Smooth muscle cell (in vitro differentiated cells): ENCODE measurements at regions not wholly inside any gene's neighbourhood (a gene's known extent, or its start where the extent isn't known, plus 50 kb on each side); places are given as distances from the start of the nearest gene placed in this dataset.

Source experiments
- DNase-seq: peaks from one replicate; lab custom pipeline; 2025; ENCODE audit not compliant: unreplicated experiment; lab: John Stamatoyannopoulos, UW
- H2AFZ ChIP-seq: fragments of 200-600 bp; sonication (generic); 2 replicates; pipeline ENCODE4 v1.6.0; 2016; ENCODE audit warnings: antibody characterized with exemption, low read depth, mild to moderate bottlenecking
- H3F3A ChIP-seq: fragments of 200-600 bp; sonication (generic); 2 replicates; pipeline ENCODE4 v1.6.0; 2017; ENCODE audit warnings: antibody characterized with exemption, low read depth
- H3K27ac ChIP-seq: fragments of 200-600 bp; sonication (generic); 2 replicates; pipeline ENCODE4 v1.5.1; 2016; ENCODE audit warnings: low read depth, mild to moderate bottlenecking
- H3K27me3 ChIP-seq: fragments of 200-600 bp; sonication (generic); 2 replicates; pipeline ENCODE4 v1.6.1; 2016; ENCODE audit warnings: low read depth, mild to moderate bottlenecking
- H3K36me3 ChIP-seq: fragments of 200-600 bp; sonication (generic); 2 replicates; pipeline ENCODE4 v1.5.1; 2016; ENCODE audit warnings: low read depth
- H3K4me1 ChIP-seq: fragments of 200-600 bp; sonication (generic); 2 replicates; pipeline ENCODE4 v1.5.1; 2016; ENCODE audit warnings: low read depth
- H3K4me2 ChIP-seq: fragments of 200-600 bp; sonication (generic); 2 replicates; pipeline ENCODE4 v1.6.0; 2016; ENCODE audit warnings: mild to moderate bottlenecking
- H3K4me3 ChIP-seq: fragments of 200-600 bp; sonication (generic); 2 replicates; pipeline ENCODE4 v1.5.1; 2016; ENCODE audit warnings: mild to moderate bottlenecking
- H3K79me2 ChIP-seq: fragments of 200-600 bp; sonication (generic); 2 replicates; pipeline ENCODE4 v1.6.0; 2016; ENCODE audit warnings: low read depth, mild to moderate bottlenecking
- H3K9ac ChIP-seq: fragments of 200-600 bp; sonication (generic); 2 replicates; pipeline ENCODE4 v1.6.0; 2016; ENCODE audit warnings: low read depth
- H3K9me3 ChIP-seq: fragments of 200-600 bp; sonication (generic); replicated peaks from 2 replicates; pipeline ENCODE4 v1.5.1; 2016; ENCODE audit warnings: low read depth
- H4K20me1 ChIP-seq: fragments of 200-600 bp; sonication (generic); 2 replicates; pipeline ENCODE4 v1.6.0; 2016; ENCODE audit warnings: low read depth
- WGBS: methylation state at CpG from one replicate; pipeline ENCODE4 v1.1.7; 2016; ENCODE audit warnings: low lambda C conversion rate; 5-methylcytosine and 5-hydroxymethylcytosine counted together
- TF ChIP-seq, protein P1 (sequence below): fragments of 200-600 bp; sonication (generic); IDR thresholded peaks from 2 replicates; pipeline ENCODE4 v1.5.1; 2017; ENCODE audit warnings: borderline replicate concordance, mild to moderate bottlenecking, antibody characterized with exemption; ENCODE audit not compliant: insufficient read depth, poor library complexity, severe bottlenecking

DNA sequence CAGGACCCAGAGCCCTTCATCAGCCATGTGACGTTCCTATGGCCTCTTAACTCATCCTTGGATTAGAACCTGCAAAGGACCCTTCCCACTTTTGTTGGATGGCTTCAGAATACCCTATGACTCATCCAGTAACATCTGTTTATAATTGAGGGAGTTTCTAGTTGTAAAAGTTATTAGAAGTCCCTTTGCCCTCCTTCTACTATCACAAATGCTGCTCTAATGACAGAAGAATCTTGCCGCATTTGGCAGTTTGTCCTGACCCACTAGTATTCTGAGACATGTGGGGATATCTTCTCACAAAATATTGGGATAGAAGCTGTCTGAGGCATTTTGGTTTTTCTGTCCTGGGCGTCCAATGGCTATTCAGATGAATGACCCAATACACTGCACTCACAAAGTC, 251.8 kb upstream of the TMEM72 start:
- H3K4me2 ChIP-seq = no peak overlapping the region
- H2AFZ ChIP-seq = no peak overlapping the region
- H3K9ac ChIP-seq = no peak overlapping the region
- WGBS = 69% methylated on average over 3 of the region's 3 CpGs
- TF ChIP-seq, protein P1, sequence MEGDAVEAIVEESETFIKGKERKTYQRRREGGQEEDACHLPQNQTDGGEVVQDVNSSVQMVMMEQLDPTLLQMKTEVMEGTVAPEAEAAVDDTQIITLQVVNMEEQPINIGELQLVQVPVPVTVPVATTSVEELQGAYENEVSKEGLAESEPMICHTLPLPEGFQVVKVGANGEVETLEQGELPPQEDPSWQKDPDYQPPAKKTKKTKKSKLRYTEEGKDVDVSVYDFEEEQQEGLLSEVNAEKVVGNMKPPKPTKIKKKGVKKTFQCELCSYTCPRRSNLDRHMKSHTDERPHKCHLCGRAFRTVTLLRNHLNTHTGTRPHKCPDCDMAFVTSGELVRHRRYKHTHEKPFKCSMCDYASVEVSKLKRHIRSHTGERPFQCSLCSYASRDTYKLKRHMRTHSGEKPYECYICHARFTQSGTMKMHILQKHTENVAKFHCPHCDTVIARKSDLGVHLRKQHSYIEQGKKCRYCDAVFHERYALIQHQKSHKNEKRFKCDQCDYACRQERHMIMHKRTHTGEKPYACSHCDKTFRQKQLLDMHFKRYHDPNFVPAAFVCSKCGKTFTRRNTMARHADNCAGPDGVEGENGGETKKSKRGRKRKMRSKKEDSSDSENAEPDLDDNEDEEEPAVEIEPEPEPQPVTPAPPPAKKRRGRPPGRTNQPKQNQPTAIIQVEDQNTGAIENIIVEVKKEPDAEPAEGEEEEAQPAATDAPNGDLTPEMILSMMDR = no peak
- H3K27ac ChIP-seq = no peak overlapping the region
- no peaks in the 10 kb centered on the region for H3K9me3 ChIP-seq
- no peaks in the 10 kb centered on the region for H3K36me3 ChIP-seq
- peaks cover 8% of the 10 kb centered on the region for H3K27me3 ChIP-seq
- no peak for DNase-seq
- H3F3A ChIP-seq = no peaks in the 10 kb centered on the region
- no peaks in the 10 kb centered on the region for H3K4me1 ChIP-seq
- H4K20me1 ChIP-seq = no peaks in the 10 kb centered on the region
- H3K4me3 ChIP-seq = no peak overlapping the region
- H3K79me2 ChIP-seq = no peaks in the 10 kb centered on the region

DNA sequence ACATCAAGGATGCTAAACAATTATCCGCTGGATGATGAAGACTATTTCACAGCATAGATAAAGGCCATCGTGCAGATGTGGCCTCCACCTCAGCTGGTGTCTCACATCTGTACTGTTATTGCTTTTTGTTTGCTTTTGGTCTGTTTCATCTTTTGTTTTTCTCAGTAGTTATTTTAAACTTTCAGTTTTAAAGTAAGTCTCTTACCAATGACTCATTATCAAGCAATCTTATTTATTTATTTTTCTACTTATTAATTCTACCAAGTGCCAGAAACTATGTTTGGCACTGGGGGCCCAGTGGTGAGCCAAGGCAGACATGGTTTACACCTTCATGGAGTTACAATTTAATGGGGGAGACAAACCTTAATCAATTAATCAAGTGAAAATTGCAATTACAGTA, 250.9 kb upstream of the TMEM72 start:
- Histone ChIP-seq H3F3A (no peaks in the 10 kb centered on the region), H3K4me3 (no peak overlapping the region), H3K4me2 (no peak overlapping the region), H3K9ac (no peak overlapping the region), H3K27ac (no peak overlapping the region), H4K20me1 (no peaks in the 10 kb centered on the region), H2AFZ (no peak overlapping the region), H3K9me3 (no peaks in the 10 kb centered on the region), H3K27me3 (peaks cover 8% of the 10 kb centered on the region), H3K4me1 (no peaks in the 10 kb centered on the region), H3K36me3 (no peaks in the 10 kb centered on the region), H3K79me2 (no peaks in the 10 kb centered on the region)
- DNase-seq = no peak
- TF ChIP-seq, protein P1 = no peak
- 84% methylated on average over 2 of the region's 2 CpGs for WGBS

DNA sequence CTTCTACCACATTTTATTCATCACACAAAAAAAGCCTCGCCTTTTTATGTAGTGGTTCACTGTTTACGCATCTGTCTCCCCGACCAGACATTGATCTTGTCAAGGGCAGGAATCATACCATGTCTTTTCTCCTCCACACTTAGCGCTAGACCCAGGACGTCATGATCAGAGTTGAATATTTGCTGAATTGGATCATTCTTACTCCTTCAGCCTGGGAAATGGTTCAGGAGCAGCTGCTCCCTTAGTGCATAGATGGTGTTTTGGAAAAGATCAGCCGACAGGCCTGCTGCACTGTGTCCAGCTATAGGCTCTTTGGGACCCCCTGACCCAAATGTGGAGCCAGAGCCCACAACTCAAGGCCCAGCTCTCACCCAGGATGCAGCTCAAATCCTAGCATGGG, 249.1 kb upstream of the TMEM72 start:
- TF ChIP-seq, protein P1 = no peak
- no peak overlapping the region for H2AFZ ChIP-seq
- no peak overlapping the region for H3K27ac ChIP-seq
- peaks cover 8% of the 10 kb centered on the region for H3K27me3 ChIP-seq
- no peaks in the 10 kb centered on the region for H3K4me1 ChIP-seq
- DNase-seq = no peak
- H3K9ac ChIP-seq = no peak overlapping the region
- H3K36me3 ChIP-seq = no peaks in the 10 kb centered on the region
- no peaks in the 10 kb centered on the region for H3K9me3 ChIP-seq
- no peak overlapping the region for H3K4me2 ChIP-seq
- H3K4me3 ChIP-seq = no peak overlapping the region
- H4K20me1 ChIP-seq = no peaks in the 10 kb centered on the region
- WGBS = 65% methylated on average over 6 of the region's 6 CpGs
- H3K79me2 ChIP-seq = no peaks in the 10 kb centered on the region
- H3F3A ChIP-seq = no peaks in the 10 kb centered on the region

DNA sequence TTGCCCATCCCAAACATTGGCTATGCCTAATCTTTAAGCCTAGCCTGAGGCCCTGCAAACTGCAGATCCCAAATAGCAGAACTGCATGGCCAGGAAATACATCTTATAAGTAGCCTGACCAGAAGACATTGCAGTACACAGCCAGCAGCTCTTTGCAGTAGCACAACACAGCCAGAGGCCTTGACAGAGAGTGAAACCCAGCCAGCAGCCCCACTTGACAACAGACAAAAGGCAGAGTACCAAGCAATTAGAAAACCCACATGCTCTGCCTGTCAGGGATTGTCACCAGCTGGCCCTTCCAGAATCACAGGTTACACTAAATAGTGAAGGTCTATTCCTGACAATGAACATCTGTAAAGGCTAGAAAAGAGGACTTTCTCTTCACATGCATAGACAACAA, 242.8 kb upstream of the TMEM72 start:
- H3K27ac ChIP-seq = no peak overlapping the region
- TF ChIP-seq, protein P1 = no peak
- no peaks in the 10 kb centered on the region for H3K4me1 ChIP-seq
- H3F3A ChIP-seq = no peaks in the 10 kb centered on the region
- no peaks in the 10 kb centered on the region for H3K79me2 ChIP-seq
- peaks cover 6% of the 10 kb centered on the region for H3K27me3 ChIP-seq
- no peak for DNase-seq
- H3K9ac ChIP-seq = no peak overlapping the region
- H3K4me2 ChIP-seq = no peak overlapping the region
- H4K20me1 ChIP-seq = no peaks in the 10 kb centered on the region
- no peaks in the 10 kb centered on the region for H3K36me3 ChIP-seq
- H3K4me3 ChIP-seq = no peak overlapping the region
- no peak overlapping the region for H2AFZ ChIP-seq
- H3K9me3 ChIP-seq = no peaks in the 10 kb centered on the region
